CD14-positive monocyte (primary cell): ENCODE measurements at regions not wholly inside any gene's neighbourhood (a gene's known extent, or its start where the extent isn't known, plus 50 kb on each side); places are given as distances from the start of the nearest gene placed in this dataset.

Experiments used
- DNase-seq, 3 donors: peaks; one replicate each; pipeline ENCODE4 v3.0.0-alpha.2; 2011 to 2022
- H2AFZ ChIP-seq: 2 replicates; pipeline ENCODE4 v1.6.0; 2012; ENCODE audit warnings: mild to moderate bottlenecking, low read depth, low read length, inconsistent platforms; ENCODE audit not compliant: insufficient read depth, poor library complexity, severe bottlenecking
- H3K27ac ChIP-seq, 2 donors: 1 replicate in 1 of 2; 2 replicates in 1 of 2; pipeline ENCODE4 v1.5.1; 2012 to 2013; ENCODE audit warnings: low read length in 2 of 2, control low read depth in 1 of 2, inconsistent platforms in 1 of 2, low read depth in 1 of 2, mild to moderate bottlenecking in 1 of 2
- H3K27me3 ChIP-seq, 2 donors: one replicate each; pipeline versions ENCODE4 v1.6.0 to v1.6.1; 2011 to 2013; ENCODE audit warnings: low read length in 2 of 2; ENCODE audit not compliant: control insufficient read depth in 2 of 2, insufficient read depth in 2 of 2
- H3K36me3 ChIP-seq, 2 donors: replicated peaks in 1 of 2; 1 replicate in 1 of 2; 2 replicates in 1 of 2; pipeline versions ENCODE4 v1.5.1 to v1.6.1; 2012 to 2013; ENCODE audit warnings: low read length in 2 of 2, control low read depth in 1 of 2, inconsistent platforms in 1 of 2, mild to moderate bottlenecking in 1 of 2; ENCODE audit not compliant: insufficient read depth in 2 of 2, control insufficient read depth in 1 of 2
- H3K4me1 ChIP-seq, 2 donors: 1 replicate in 1 of 2; 2 replicates in 1 of 2; pipeline versions ENCODE4 v1.5.1 to v1.6.1; 2012 to 2013; ENCODE audit warnings: low read length in 2 of 2, control low read depth in 1 of 2, inconsistent platforms in 1 of 2, mild to moderate bottlenecking in 1 of 2, moderate library complexity in 1 of 2; ENCODE audit not compliant: insufficient read depth in 2 of 2, control insufficient read depth in 1 of 2
- H3K4me2 ChIP-seq: replicated peaks from 2 replicates; pipeline ENCODE3; 2012; ENCODE audit warnings: low read length, moderate library complexity, mild to moderate bottlenecking; ENCODE audit not compliant: poor library complexity, severe bottlenecking; ENCODE audit errors: extremely low read depth
- H3K4me3 ChIP-seq, 3 experiments: fragments of 200-600 bp in 1 of 3; sonication (generic) in 1 of 3; replicated peaks in 1 of 3; 1 replicate in 2 of 3; 2 replicates in 1 of 3; pipeline ENCODE4 v1.5.1; 2011 to 2013; ENCODE audit warnings: low read length in 3 of 3, mild to moderate bottlenecking in 3 of 3, control low read depth in 2 of 3, low read depth in 2 of 3, inconsistent platforms in 1 of 3, moderate library complexity in 1 of 3
- H3K79me2 ChIP-seq: 2 replicates; pipeline ENCODE4 v1.6.0; 2012; ENCODE audit warnings: mild to moderate bottlenecking, control low read depth, inconsistent platforms, low read length, moderate library complexity; ENCODE audit not compliant: insufficient read depth
- H3K9ac ChIP-seq: 2 replicates; pipeline ENCODE4 v1.6.0; 2017; ENCODE audit warnings: low read length, mild to moderate bottlenecking; ENCODE audit not compliant: insufficient read depth, poor library complexity, severe bottlenecking
- H3K9me3 ChIP-seq, 2 donors: replicated peaks in 1 of 2; 1 replicate in 1 of 2; 2 replicates in 1 of 2; pipeline versions ENCODE4 v1.5.1 to v1.6.1; 2012 to 2013; ENCODE audit warnings: low read length in 2 of 2, control low read depth in 1 of 2; ENCODE audit not compliant: control insufficient read depth in 1 of 2, insufficient read depth in 1 of 2
- H4K20me1 ChIP-seq: 2 replicates; pipeline ENCODE4 v1.6.0; 2012; ENCODE audit warnings: mild to moderate bottlenecking, low read length, control low read depth, moderate library complexity; ENCODE audit not compliant: insufficient read depth
- H3K27ac Mint-ChIP-seq, 7 donors: one replicate each; pipeline ENCODE4 v1.8.0; 2020; ENCODE audit warnings: mild to moderate bottlenecking in 7 of 7, mixed read lengths in 7 of 7, moderate library complexity in 6 of 7, inconsistent platforms in 2 of 7
- H3K27me3 Mint-ChIP-seq, 3 donors: one replicate each; pipeline ENCODE4 v1.8.0; 2021 to 2022; ENCODE audit warnings: low read depth in 3 of 3, mild to moderate bottlenecking in 3 of 3, mixed read lengths in 3 of 3, moderate library complexity in 3 of 3, inconsistent platforms in 1 of 3
- H3K36me3 Mint-ChIP-seq, 2 donors: one replicate each; pipeline ENCODE4 v1.8.0; 2020; ENCODE audit warnings: mixed read lengths in 2 of 2, inconsistent platforms in 1 of 2, mild to moderate bottlenecking in 1 of 2
- H3K4me1 Mint-ChIP-seq: one replicate; pipeline ENCODE4 v1.8.0; 2020; ENCODE audit warnings: mild to moderate bottlenecking, mixed read lengths
- H3K4me3 Mint-ChIP-seq, 2 donors: one replicate each; pipeline ENCODE4 v1.8.0; 2020; ENCODE audit warnings: mild to moderate bottlenecking in 2 of 2, mixed read lengths in 2 of 2, moderate library complexity in 1 of 2
- H3K9me3 Mint-ChIP-seq, 7 donors: one replicate each; pipeline ENCODE4 v1.8.0; 2020 to 2022; ENCODE audit warnings: mixed read lengths in 7 of 7, mild to moderate bottlenecking in 6 of 7, moderate library complexity in 6 of 7, inconsistent platforms in 2 of 7
- WGBS: methylation state at CpG from one replicate; pipeline ENCODE4 v1.1.5; 2013; ENCODE audit warnings: missing lambda C conversion rate; ENCODE audit not compliant: insufficient coverage; 5-methylcytosine and 5-hydroxymethylcytosine counted together
- intact Hi-C, 2 donors: fragments of 100-400 bp; cut with micrococcal nuclease; formaldehyde crosslinking; loops; one replicate each; pipeline versions ENCODE4 v1.15.0 to v1.15.1; 2023
- TF ChIP-seq, protein P1 (sequence below): fragments of 200-600 bp; IDR thresholded peaks from one replicate; pipeline ENCODE4 v1.8.0; 2022; ENCODE audit warnings: antibody characterized with exemption, mild to moderate bottlenecking

DNA sequence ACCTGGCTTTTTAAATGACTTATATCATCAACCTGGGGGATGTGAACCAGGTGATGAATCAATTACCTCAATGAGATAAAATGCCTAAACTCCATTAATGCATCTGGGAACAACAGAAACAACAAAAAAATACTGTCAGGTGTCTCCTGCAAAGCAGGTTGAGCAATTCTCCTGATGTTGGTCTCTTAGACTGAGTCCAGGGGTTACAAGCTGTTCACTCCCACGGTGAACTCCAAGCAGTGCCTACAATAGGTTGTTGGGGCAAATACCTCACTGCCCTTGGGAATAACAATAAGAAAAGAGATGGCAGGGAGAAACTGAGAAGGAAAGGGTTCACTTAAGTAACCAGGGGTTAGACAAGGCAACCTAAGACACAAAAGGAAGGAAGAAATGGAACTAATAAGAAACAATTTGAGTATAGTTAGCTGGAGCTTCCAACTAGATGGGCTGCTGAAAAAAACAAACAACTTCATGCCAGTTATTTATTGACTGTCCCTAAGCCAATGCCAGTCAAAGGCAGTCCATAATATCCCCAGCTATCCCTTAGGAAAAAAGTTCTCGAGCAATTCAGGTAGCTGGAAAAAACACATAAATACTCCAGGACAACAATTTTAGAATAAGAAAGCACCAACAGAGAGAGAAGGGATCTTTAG lies 97.6 kb upstream of the MAGI3 start:
- Histone ChIP-seq H3K4me1 (no peaks in the 10 kb centered on the region), H3K4me3 (no peak overlapping the region), H3K79me2 (no peaks in the 10 kb centered on the region), H3K9me3 (no peaks in the 10 kb centered on the region), H4K20me1 (no peaks in the 10 kb centered on the region), H3K36me3 (no peaks in the 10 kb centered on the region), H3K27me3 (no peaks in the 10 kb centered on the region), H3K4me2 (no peak overlapping the region), H3K9ac (no peak overlapping the region), H2AFZ (no peak overlapping the region), H3K27ac (no peak overlapping the region)
- no peak overlapping the region for H3K27ac Mint-ChIP-seq
- DNase-seq: no peak
- TF ChIP-seq, protein P1, sequence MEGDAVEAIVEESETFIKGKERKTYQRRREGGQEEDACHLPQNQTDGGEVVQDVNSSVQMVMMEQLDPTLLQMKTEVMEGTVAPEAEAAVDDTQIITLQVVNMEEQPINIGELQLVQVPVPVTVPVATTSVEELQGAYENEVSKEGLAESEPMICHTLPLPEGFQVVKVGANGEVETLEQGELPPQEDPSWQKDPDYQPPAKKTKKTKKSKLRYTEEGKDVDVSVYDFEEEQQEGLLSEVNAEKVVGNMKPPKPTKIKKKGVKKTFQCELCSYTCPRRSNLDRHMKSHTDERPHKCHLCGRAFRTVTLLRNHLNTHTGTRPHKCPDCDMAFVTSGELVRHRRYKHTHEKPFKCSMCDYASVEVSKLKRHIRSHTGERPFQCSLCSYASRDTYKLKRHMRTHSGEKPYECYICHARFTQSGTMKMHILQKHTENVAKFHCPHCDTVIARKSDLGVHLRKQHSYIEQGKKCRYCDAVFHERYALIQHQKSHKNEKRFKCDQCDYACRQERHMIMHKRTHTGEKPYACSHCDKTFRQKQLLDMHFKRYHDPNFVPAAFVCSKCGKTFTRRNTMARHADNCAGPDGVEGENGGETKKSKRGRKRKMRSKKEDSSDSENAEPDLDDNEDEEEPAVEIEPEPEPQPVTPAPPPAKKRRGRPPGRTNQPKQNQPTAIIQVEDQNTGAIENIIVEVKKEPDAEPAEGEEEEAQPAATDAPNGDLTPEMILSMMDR: no peak
- peaks cover 0 to 10% (median 5%) of the 10 kb centered on the region in 7 donors for H3K9me3 Mint-ChIP-seq
- WGBS: 100% methylated on average over 1 of the region's 2 CpGs
- intact Hi-C loops: no loop called here
- H3K27me3 Mint-ChIP-seq: peaks cover 2 to 9% (median 7%) of the 10 kb centered on the region in 3 donors
- no peak overlapping the region for H3K4me3 Mint-ChIP-seq
- no peaks in the 10 kb centered on the region for H3K36me3 Mint-ChIP-seq
- no peaks in the 10 kb centered on the region for H3K4me1 Mint-ChIP-seq

DNA sequence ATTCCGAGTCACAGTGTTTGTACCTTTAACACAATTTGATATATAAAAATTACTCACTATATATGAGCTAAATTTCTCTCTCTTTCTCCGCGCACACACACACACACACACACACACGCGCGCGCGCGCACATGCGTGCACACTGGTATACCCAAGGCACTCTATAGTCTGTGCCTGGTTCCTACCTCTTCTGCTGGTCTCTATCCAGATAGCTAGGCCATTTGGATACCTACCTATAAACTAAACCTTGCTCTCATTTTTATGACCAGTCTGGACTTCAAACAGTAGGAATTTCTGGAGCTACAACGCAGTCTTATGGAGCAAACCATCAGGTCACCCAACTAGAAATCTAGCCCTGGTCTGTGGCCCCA lies 97.1 kb upstream of the MAGI3 start:
- intact Hi-C loops: no loop called here
- H3K4me1 Mint-ChIP-seq: no peaks in the 10 kb centered on the region
- H3K9me3 Mint-ChIP-seq: peaks cover 0 to 10% (median 5%) of the 10 kb centered on the region in 7 donors
- no peaks in the 10 kb centered on the region for H3K36me3 ChIP-seq
- H3K4me3 ChIP-seq: no peak overlapping the region
- no peak overlapping the region for H3K9ac ChIP-seq
- H3K27ac ChIP-seq: no peak overlapping the region
- peaks cover 4 to 9% (median 7%) of the 10 kb centered on the region in 3 donors for H3K27me3 Mint-ChIP-seq
- H3K27me3 ChIP-seq: no peaks in the 10 kb centered on the region
- H3K4me1 ChIP-seq: no peaks in the 10 kb centered on the region
- H3K4me3 Mint-ChIP-seq: no peak overlapping the region
- no peaks in the 10 kb centered on the region for H3K79me2 ChIP-seq
- 100% methylated on average over 8 of the region's 11 CpGs for WGBS
- peak overlapping the region in 1 of 7 donors; percentile 18 for H3K27ac Mint-ChIP-seq
- H2AFZ ChIP-seq: no peak overlapping the region
- H3K9me3 ChIP-seq: no peaks in the 10 kb centered on the region
- no peak overlapping the region for H3K4me2 ChIP-seq
- H4K20me1 ChIP-seq: no peaks in the 10 kb centered on the region
- TF ChIP-seq, protein P1: no peak
- no peaks in the 10 kb centered on the region for H3K36me3 Mint-ChIP-seq
- DNase-seq: no peak
